NCI-H446 (cell line): ENCODE measurements at regions not wholly inside any gene's neighbourhood (a gene's known extent, or its start where the extent isn't known, plus 50 kb on each side); places are given as distances from the start of the nearest gene placed in this dataset.
A peak's percentile ranks its signal among the peaks of the same experiment; 100 is the strongest.
"Not testable (repeated sequence)": the region's sequence is repeated elsewhere in the genome, so short reads cannot be mapped to it uniquely, and the experiment has no call there.

ENCODE experiments used
- DNase-seq, 2 experiments: peaks; one replicate each; lab custom pipeline; 2025; lab: John Stamatoyannopoulos, UW

- no peak for DNase-seq
These were observed 357.5 kb upstream of the FAM47C start for GRCh38 chrX:36650622-36651021.

GRCh38 chrX:36683507-36683906 is 324.7 kb upstream of the FAM47C start:
- DNase-seq = no peak

- no peak for DNase-seq
These were observed 324.1 kb upstream of the FAM47C start for GRCh38 chrX:36684053-36684452.

- DNase-seq = no peak
These were observed 286.2 kb upstream of the FAM47C start for GRCh38 chrX:36721990-36722389.

GRCh38 chrX:36753602-36754001 is 254.6 kb upstream of the FAM47C start:
- DNase-seq = no peak

GRCh38 chrX:36787752-36788151 is 220.4 kb upstream of the FAM47C start:
- no peak for DNase-seq

GRCh38 chrX:36803151-36803550 is 205.0 kb upstream of the FAM47C start:
- no peak for DNase-seq

- DNase-seq = no peak
These were observed 204.1 kb upstream of the FAM47C start for GRCh38 chrX:36804066-36804465.

- DNase-seq = no peak
These were observed 163.3 kb upstream of the FAM47C start for GRCh38 chrX:36844857-36845256.

GRCh38 chrX:36847496-36847895 is 160.7 kb upstream of the FAM47C start:
- DNase-seq = no peak

GRCh38 chrX:36849407-36849806 is 158.8 kb upstream of the FAM47C start:
- no peak for DNase-seq

- DNase-seq = no peak
These were observed 151.3 kb upstream of the FAM47C start for GRCh38 chrX:36856849-36857248.

- no peak for DNase-seq
These were observed 148.9 kb upstream of the FAM47C start for GRCh38 chrX:36859231-36859630.

GRCh38 chrX:36861601-36862000 is 146.6 kb upstream of the FAM47C start:
- DNase-seq = no peak

GRCh38 chrX:36867143-36867542 is 141.0 kb upstream of the FAM47C start:
- peak in 1 of 2 experiments; percentile 16 for DNase-seq

- no peak for DNase-seq
These were observed 139.6 kb upstream of the FAM47C start for GRCh38 chrX:36868592-36868991.

- DNase-seq = no peak
These were observed 138.7 kb upstream of the FAM47C start for GRCh38 chrX:36869457-36869856.

GRCh38 chrX:36897690-36898089 is 110.5 kb upstream of the FAM47C start:
- no peak for DNase-seq

- DNase-seq = peak in 1 of 2 experiments; percentile 4
These were observed 109.9 kb upstream of the FAM47C start for GRCh38 chrX:36898301-36898700.

GRCh38 chrX:36904561-36904960 is 103.6 kb upstream of the FAM47C start:
- DNase-seq = not testable (repeated sequence)

GRCh38 chrX:36908801-36909675 is 99.1 kb upstream of the FAM47C start:
- DNase-seq = peak in 1 of 2 experiments; percentile 50

- no peak for DNase-seq
These were observed 98.5 kb upstream of the FAM47C start for GRCh38 chrX:36909676-36910030.

GRCh38 chrX:36913551-36913950 is 94.6 kb upstream of the FAM47C start:
- DNase-seq = no peak

GRCh38 chrX:36916941-36917340 is 91.2 kb upstream of the FAM47C start:
- DNase-seq = no peak
